HG02885 (cell line): ENCODE measurements at regions not wholly inside any gene's neighbourhood (a gene's known extent, or its start where the extent isn't known, plus 50 kb on each side); places are given as distances from the start of the nearest gene placed in this dataset.
"Not testable (repeated sequence)": the region's sequence is repeated elsewhere in the genome, so short reads cannot be mapped to it uniquely, and the experiment has no call there.

Experiments
- ATAC-seq: cut with Tn5 transposase; IDR thresholded peaks from one replicate; pipeline ENCODE4 v1.9.1; 2021; ENCODE audit warnings: mild to moderate bottlenecking; ENCODE audit not compliant: unreplicated experiment, poor library complexity

DNA sequence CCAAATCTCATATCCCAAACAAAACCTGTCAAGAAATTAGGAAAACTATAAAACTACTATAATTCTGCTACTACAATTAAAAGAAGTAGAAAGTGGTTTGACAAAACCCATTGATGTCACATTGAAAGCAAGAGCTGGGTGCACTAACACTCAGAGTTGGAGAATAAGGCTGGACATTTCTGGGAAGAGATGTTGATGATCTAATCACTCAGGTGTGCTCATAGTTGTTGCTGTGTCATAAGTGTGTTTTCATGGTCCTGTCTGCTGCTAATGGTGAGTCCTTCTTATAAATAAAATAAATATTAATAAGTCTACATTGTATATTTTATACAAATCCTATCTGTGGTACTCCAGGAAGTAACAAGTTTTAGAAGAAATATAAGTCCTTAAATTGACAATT, 168.2 kb upstream of the LRP1B start:
- ATAC-seq: no peak

DNA sequence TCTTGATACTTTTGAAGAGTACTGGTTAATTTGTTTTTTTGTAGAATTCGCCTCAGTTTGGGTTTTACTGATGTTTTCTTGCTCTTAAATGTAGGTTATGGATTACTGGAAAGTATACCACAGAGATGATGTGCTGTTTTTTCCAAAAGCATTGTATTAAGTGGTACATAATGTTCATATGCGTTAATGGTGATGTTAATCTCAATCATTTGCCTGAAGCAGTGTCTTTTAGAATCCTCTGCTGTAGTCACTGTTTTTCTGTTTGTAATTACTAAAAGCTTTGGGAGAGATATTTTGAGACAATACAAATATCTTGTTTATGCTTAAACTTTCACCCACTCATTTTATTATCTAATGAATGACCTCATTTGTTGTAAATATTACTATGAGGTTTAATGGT, 163.4 kb upstream of the LRP1B start:
- ATAC-seq: no peak

DNA sequence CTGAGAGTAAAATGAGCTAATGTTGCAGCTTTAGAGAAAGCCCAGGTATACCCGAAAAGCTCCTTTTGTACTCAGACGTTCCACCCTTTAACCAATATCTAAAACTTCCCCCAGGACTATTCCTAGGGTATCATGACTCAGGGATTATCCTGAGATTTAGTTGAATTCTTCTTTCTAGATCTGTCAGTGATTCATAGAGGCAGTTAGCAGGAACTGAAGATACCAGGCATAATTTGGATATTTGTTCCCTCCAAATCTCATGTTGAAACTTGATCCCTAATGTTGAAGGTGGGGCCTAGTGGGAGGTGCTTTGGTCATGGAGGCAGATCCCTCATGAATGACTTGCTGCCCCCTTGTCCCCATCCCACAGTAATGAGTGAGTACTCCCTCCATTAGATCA, 161.2 kb upstream of the LRP1B start:
- no peak for ATAC-seq

- no peak for ATAC-seq
These were observed 160.1 kb upstream of the LRP1B start for GRCh38 chr2:142290931-142291330.

DNA sequence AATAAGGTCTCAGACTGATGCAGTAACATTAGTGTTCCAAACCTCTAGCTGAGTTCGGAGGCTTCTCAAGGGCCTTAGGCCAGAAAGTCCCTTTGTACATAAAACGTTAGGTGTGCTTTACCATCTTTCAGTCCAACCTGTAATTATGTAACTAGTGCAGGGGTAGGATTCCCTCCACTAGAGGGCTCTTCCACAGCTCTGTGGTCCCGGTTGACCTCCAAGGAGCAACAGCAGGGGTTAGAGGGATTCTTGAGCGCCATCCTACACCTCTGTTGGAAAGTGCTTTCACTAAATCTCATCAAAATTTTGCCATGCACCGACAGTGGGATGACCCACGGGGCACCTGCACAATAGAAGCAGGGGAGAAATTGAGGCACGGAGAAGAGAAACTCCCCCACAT, 155.8 kb upstream of the LRP1B start:
- ATAC-seq: peak; percentile 87

DNA sequence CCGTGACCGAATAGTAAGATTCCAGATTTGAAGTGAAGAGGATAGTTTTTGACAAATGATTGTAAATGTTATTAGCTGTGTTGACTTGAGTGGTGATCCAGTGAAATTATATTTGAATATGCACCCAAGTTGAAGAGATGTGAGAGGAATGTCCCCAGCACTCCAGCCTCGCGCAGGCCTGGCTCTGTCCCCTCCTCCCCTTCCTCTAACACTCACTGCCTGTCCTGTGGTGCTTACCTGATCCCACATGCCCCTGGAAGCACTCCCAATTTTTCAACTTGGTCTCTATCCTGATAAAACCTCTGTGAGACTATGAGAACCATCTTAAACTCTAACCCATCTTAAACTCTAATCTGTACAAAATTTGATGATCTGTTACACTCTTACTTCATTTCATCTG, 154.7 kb upstream of the LRP1B start:
- ATAC-seq: no peak

DNA sequence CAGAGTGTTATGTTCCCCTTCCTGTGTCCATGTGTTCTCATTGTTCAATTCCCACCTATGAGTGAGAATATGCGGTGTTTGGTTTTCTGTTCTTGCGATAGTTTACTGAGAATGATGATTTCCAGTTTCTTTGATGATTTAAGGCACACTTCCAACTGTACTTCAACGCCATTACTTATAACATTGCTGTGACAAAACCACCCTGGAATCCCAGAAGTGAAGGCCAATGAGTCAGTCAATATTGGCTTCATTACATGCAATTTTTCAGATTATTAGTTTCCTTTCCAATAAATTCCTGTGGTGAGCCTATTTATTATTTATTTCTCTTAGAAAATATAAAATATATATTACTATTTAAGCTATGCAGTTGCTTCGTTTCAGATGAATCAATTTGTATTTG, 153.5 kb upstream of the LRP1B start:
- ATAC-seq: not testable (repeated sequence)

DNA sequence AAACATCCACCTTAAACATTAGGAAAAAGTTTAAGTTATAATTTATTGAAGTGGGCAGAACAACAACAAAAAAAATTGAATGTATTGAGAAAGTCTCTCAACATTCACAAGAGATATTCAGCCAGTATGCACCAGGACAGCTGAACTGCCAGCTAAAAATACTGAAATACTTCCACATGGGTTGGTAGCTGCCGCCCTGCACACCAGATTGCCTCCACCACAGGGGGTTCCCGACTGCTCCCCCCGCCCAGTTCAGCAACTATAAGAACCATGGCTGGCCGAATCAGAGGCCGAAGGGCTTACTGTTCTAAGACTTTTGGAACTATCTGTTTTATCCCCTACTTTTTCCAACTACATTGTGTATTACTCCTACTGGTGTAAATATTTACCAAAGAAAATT, 150.0 kb upstream of the LRP1B start:
- no peak for ATAC-seq

GRCh38 chr2:142270990-142271389, 140.2 kb upstream of the LRP1B start:
- ATAC-seq: no peak

DNA sequence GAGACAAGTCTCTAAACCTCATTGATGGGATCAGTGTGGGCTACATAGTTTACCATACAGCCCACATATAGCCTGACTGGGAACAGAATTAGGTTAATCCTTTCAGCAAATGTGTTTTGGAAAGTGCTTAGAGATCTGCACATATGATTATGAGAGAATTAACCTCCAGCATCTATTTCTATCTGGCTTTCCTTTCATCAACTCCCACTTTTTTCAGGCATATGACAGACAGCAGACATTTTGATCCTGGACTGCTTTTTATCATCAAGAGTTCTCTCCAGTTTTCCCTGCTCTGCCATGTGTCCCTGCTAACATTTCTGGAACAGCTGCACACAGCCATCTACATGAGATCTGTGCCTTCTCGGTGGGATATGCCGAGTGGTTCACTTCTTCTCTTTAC, 139.5 kb upstream of the LRP1B start:
- no peak for ATAC-seq

- no peak for ATAC-seq
These were observed 128.5 kb upstream of the LRP1B start for GRCh38 chr2:142259356-142259755.

DNA sequence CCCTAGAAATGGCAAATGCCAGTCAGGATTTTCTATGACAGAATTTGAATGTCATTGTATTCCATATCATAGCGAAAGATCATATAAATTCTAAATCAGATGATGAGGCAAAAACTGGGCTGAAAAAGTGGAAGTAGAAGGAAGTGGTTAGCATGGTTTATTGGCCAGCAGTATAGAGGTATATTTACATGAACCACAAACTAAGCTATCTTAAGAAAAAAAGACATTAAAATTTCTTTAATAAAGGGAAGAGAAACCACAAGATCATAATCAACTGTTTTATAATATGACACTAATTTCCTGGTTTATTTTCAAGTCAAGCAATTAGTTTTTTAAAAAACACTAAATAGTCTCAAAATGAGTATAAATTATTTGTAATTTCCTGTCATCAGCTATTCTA, 123.2 kb upstream of the LRP1B start:
- no peak for ATAC-seq

- ATAC-seq: no peak
These were observed 110.2 kb upstream of the LRP1B start for GRCh38 chr2:142241016-142241415.

DNA sequence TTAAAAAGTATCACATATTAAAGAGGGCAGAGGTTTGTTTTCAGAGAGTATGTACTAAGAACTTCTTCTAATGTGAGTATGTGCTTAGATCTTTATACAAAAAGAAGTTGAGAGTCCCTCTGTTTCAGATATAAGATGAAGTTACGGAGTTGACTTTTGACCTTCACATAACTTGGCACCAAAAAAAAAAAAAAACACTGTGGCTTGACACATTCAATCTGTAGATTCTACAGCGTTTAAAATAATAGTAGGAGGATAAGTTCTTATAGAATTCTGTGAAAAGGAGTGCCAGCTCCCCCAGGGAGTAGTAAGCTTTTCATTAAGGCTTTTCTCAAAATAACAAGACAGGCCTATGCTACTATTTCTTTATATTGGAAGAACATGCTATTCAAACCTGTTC, 105.4 kb upstream of the LRP1B start:
- ATAC-seq: no peak

- no peak for ATAC-seq
These were observed 103.9 kb upstream of the LRP1B start for GRCh38 chr2:142234741-142235140.

DNA sequence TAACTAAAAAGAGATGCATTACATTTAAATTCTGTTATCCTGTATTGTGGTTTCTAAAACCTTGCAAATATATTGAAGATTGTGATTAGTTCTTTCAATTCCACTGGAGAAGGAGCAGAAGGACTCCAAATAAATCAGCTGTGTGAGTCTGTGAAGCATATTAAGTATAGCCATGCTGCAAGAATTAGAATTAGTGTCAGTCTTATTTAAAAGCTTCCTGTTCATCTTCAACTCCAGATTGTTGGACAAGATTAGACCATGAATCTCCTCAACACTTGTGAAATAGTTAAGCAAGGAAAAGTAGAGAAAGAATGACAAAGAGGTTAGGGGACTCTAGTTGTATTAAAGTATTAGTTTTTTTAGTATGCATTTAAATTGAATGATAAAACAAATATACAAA, 92.5 kb upstream of the LRP1B start:
- ATAC-seq: no peak

DNA sequence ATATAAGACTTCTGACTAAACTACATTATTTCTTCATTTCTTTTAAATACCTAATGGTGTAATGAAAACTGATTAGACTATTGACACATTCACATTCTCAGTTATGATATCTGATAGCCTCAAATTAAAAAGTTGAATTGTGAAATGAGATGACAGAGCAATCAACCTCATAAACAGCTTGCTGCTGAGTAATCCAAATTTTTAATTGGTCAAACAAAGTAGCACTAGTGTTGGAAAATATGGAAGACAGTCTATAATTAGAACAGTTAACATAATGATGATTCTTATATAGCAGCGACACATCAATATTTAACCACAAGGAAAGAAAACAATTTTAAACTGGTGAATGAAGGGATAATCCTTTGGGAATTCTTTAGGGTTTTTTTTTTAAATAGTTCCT, 91.9 kb upstream of the LRP1B start:
- no peak for ATAC-seq

- no peak for ATAC-seq
These were observed 90.1 kb upstream of the LRP1B start for GRCh38 chr2:142220901-142221300.

DNA sequence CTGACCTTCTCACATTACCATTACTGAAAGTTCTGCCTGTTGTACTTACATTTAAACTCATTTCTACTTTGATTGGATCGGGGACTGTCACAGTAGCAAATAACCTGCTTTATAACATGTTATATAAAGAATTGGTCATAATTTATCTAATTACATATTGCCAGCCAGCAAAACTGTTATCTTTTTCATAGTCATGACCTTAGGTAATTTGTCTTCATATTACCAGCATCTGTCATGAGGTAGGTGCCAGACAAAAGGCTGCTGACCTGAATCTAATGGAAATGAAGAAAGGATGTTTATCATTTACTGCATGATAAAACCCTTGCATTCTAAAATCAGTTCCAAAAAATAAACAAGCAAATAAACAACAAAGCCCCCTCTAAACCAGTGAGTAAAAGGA, 89.4 kb upstream of the LRP1B start:
- no peak for ATAC-seq

DNA sequence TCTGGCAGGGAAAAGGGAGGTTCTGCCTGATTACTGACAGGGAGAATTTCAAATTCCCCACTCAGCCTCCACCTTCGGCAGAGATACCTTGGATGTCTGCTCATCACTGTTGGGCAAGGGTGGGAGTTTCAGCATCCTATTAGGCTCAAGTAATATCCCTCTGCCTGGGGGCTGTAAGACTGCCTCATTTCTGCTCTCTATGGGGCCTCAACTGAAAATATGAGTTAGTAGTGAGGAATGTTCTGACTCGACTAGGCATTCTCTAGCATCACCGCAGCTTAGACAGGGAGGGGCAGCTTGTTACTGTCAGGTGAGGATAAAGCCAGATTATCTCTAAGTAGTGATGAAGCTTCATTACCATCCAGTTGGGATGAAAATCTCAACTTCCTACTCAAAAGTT, 87.7 kb upstream of the LRP1B start:
- no peak for ATAC-seq

- no peak for ATAC-seq
These were observed 87.0 kb upstream of the LRP1B start for GRCh38 chr2:142217804-142218203.

- ATAC-seq: no peak
These were observed 69.2 kb upstream of the LRP1B start for GRCh38 chr2:142200062-142200461.

DNA sequence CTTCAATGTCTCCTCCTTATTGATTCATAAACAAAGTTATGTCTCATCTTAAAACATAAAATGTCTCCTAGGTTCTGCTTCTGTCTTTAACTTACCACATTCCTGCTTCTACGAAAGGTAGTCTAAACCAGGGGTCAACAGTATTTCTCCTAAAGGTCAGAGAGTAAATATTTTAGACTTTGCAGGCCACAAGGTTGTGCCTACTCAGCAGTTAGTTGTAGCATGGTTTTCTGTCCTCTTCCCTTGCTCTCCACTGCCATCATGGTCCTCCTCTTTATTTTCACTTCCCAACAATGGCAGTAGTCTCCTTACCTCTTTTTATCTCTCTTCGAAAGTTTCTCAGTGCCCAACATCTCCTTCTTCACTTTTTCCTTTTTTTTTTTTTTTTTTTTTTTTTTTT, 68.3 kb upstream of the LRP1B start:
- no peak for ATAC-seq
